Esophagus (tissue), 2 donors: ENCODE measurements at regions not wholly inside any gene's neighbourhood (a gene's known extent, or its start where the extent isn't known, plus 50 kb on each side); places are given as distances from the start of the nearest gene placed in this dataset.

Source experiments
- H3K27ac ChIP-seq, 2 donors: one replicate each; pipeline ENCODE4 v1.5.1; 2013; ENCODE audit warnings: low read depth in 2 of 2, mild to moderate bottlenecking in 2 of 2, inconsistent platforms in 1 of 2, low read length in 1 of 2, moderate library complexity in 1 of 2
- H3K27me3 ChIP-seq, 2 donors: one replicate each; pipeline ENCODE4 v1.6.1; 2013; ENCODE audit warnings: low read length in 2 of 2, control low read depth in 1 of 2, mild to moderate bottlenecking in 1 of 2; ENCODE audit not compliant: insufficient read depth in 2 of 2, control insufficient read depth in 1 of 2
- H3K36me3 ChIP-seq, 2 donors: one replicate each; pipeline ENCODE4 v1.6.1; 2013; ENCODE audit warnings: low read length in 1 of 2; ENCODE audit not compliant: control insufficient read depth in 2 of 2, insufficient read depth in 2 of 2
- H3K4me1 ChIP-seq, 2 donors: one replicate each; pipeline ENCODE4 v1.6.1; 2013; ENCODE audit warnings: low read length in 1 of 2; ENCODE audit not compliant: control insufficient read depth in 2 of 2, insufficient read depth in 2 of 2
- H3K4me3 ChIP-seq, 2 donors: one replicate each; pipeline ENCODE4 v1.5.1; 2013; ENCODE audit warnings: low read length in 2 of 2, mild to moderate bottlenecking in 2 of 2, low read depth in 1 of 2, moderate library complexity in 1 of 2
- H3K9me3 ChIP-seq, 2 donors: one replicate each; pipeline ENCODE4 v1.6.1; 2013; ENCODE audit warnings: mild to moderate bottlenecking in 2 of 2, low read depth in 1 of 2, low read length in 1 of 2, moderate library complexity in 1 of 2; ENCODE audit not compliant: control insufficient read depth in 2 of 2, insufficient read depth in 1 of 2
- WGBS, 2 donors: extraction: QIAGEN DNeasy Blood & Tissue Kit; methylation state at CpG; one replicate each; pipeline ENCODE4 v1.1.7; 2013; 5-methylcytosine and 5-hydroxymethylcytosine counted together
- donor health status: healthy with polysubstance abuse.
- donor health status: Bipolar disorder and iron deficiency.

DNA sequence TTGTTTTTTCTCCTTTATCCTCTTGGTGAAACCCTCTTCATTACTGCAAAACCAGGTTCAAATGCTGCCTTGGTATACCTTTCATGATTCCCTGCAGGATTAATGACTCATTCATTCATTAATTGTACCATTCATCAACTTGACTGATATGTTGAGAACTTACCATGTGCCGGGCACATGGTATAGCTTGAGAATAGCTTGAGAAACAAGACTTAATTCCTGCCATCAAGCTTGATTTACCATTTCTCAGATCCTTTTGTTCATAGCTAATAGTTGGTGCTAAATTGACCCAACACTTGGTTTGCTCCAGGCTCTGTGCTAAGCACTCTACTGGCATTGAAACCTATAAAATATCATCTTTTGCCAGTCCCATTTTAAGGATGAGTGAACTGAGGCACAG lies 165.7 kb downstream of the YIPF5 start:
- Histone ChIP-seq H3K27me3 (no peaks in the 10 kb centered on the region), H3K36me3 (no peaks in the 10 kb centered on the region), H3K4me1 (no peaks in the 10 kb centered on the region), H3K9me3 (no peaks in the 10 kb centered on the region), H3K4me3 (no peak overlapping the region), H3K27ac (no peak overlapping the region)
- 64 to 84% methylated on average over 1 of the region's 1 CpG for WGBS, 2 donors

DNA sequence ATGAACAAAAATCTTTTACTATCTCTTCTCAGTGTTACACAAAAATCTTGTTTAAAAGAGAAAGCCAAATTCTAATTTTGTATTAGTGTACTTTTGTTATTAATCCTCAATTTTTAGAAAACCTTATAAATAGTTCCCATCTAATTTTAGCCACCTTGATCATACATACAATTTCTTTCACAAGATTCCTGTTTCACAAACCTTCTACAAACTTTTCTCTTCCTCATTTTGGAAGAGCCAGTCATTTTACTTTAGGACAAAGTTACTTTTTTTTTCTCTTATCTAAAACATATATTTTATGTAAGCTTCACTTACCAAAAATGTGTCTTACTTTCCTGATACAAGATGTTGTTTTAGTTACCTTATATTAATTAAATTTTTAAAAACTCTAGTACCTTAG lies 161.3 kb downstream of the YIPF5 start:
- Histone ChIP-seq H3K36me3 (no peaks in the 10 kb centered on the region), H3K4me3 (no peak overlapping the region), H3K27ac (no peak overlapping the region)

DNA sequence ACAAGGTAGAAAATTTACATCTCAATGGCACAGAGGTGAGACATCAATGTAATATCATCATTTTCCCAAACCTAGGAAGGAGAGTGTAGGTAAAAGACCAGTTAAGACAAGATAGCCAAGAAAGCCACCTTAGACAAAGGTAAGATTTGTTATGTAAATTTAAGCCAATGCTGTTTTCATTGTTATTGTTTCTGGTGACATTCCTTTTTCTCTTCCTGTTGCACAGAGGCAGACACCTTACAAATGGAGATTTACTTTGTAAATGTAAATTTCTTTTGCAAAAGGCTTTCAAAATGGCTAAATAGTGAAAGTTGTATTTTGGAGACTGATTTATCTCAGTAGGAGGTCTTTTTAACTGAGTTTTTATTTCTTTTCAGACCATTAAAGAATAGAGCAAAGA lies 159.1 kb downstream of the YIPF5 start:
- H3K27ac ChIP-seq = no peak overlapping the region
- no peak overlapping the region for H3K4me3 ChIP-seq

More for the DNA sequence above, 161.3 kb downstream of the YIPF5 start:
- Histone ChIP-seq H3K27me3 (no peaks in the 10 kb centered on the region), H3K9me3 (no peaks in the 10 kb centered on the region), H3K4me1 (no peaks in the 10 kb centered on the region)

DNA sequence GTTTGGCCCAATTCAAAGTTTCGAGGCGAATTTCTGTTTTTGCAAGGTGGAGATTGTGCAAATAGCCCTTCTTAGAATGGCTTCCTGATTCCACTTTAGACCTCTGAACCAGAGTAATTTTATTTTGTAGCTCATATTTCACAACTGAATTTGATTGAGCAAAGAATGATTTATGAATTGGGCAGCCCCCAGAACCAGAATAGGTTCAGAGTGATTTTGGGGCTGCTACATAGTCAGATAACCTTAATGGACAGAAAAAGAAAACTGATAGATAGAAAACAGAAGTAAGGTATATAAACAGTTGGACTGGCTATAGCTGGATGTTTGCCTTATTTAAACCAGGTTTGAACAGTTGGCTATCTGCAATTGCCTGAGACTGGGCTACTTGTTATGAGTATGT lies 156.6 kb downstream of the YIPF5 start:
- H3K9me3 ChIP-seq = no peaks in the 10 kb centered on the region
- H3K4me1 ChIP-seq = no peaks in the 10 kb centered on the region
- no peak overlapping the region for H3K27ac ChIP-seq
- H3K27me3 ChIP-seq = no peaks in the 10 kb centered on the region
- H3K36me3 ChIP-seq = no peaks in the 10 kb centered on the region
- 85 to 96% methylated on average over 2 of the region's 2 CpGs for WGBS, 2 donors
- H3K4me3 ChIP-seq = no peak overlapping the region

More for the DNA sequence above, 159.1 kb downstream of the YIPF5 start:
- no peaks in the 10 kb centered on the region for H3K9me3 ChIP-seq
- no peaks in the 10 kb centered on the region for H3K4me1 ChIP-seq
- H3K27me3 ChIP-seq = no peaks in the 10 kb centered on the region
- no peaks in the 10 kb centered on the region for H3K36me3 ChIP-seq

DNA sequence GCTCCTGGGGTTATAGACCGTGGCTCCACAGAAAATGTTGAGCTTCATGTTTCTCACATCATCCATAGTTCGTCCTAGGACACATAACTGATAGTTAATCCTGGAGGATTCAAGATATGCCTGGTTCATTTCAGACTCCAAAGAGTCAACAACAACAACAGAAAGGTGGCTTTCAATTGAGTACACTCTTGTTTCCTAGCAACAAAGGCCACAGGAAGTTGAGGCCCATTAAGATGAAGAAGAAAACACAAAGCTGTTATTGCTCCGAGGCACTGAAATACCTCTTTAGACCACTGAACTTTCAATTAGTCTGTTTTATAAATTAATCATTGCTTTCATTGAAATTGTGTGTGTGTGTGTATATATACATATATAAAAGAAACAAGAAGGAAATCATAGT lies 154.5 kb downstream of the YIPF5 start:
- no peak overlapping the region for H3K27ac ChIP-seq
- no peaks in the 10 kb centered on the region for H3K36me3 ChIP-seq
- no peak overlapping the region for H3K4me3 ChIP-seq
- WGBS, 2 donors = 61 to 67% methylated on average over 3 of the region's 3 CpGs
- no peaks in the 10 kb centered on the region for H3K4me1 ChIP-seq
- no peaks in the 10 kb centered on the region for H3K9me3 ChIP-seq
- no peaks in the 10 kb centered on the region for H3K27me3 ChIP-seq

DNA sequence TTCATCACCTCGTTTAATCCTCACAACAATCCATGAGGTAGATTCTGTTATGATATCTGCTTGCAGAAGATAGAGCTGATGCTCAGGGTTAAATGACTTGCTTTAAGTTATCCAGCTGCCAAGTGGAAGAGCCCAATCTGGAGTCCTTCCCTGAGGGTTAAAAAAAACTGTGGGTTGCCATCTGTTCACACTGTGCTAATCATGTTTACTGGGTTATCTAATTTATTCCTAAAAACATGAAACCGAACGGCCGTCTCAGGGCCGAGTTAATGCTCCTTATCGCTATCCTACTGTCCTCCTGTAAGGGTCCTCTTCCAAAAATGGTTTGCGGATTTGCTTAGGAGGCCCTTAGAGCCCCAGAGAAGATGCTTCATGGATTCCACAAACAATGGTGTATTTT lies 153.3 kb downstream of the YIPF5 start:
- H3K36me3 ChIP-seq = no peaks in the 10 kb centered on the region
- H3K27ac ChIP-seq = no peak overlapping the region
- WGBS, 2 donors = 89% methylated on average over 7 of the region's 7 CpGs
- H3K4me1 ChIP-seq = no peaks in the 10 kb centered on the region
- H3K9me3 ChIP-seq = no peaks in the 10 kb centered on the region
- H3K4me3 ChIP-seq = no peak overlapping the region
- H3K27me3 ChIP-seq = no peaks in the 10 kb centered on the region

DNA sequence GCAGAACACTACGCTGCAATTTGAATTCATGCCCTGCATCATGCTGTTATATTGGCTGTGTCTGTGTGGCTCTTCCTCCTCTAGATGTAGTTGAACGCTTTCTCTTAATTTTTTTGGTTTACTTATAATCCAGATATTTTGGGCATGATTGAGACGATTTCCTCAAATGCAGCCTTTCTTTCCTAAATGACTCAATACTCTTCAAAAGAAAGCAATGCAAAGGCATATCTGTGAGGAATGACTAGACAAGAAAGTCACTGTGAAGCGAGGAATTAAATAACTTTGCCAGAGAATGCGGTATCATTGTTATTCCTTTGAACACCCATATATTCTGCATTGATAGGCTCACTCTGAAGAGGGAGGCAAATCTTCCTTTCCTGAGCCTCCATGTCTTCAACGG lies 152.8 kb downstream of the YIPF5 start:
- Histone ChIP-seq H3K4me3 (no peak overlapping the region), H3K4me1 (peaks cover 0 to 2% of the 10 kb centered on the region in 2 donors), H3K36me3 (no peaks in the 10 kb centered on the region), H3K27me3 (no peaks in the 10 kb centered on the region), H3K9me3 (peaks cover 0 to 3% of the 10 kb centered on the region in 2 donors), H3K27ac (no peak overlapping the region)
- WGBS, 2 donors = 91 to 93% methylated on average over 6 of the region's 6 CpGs

DNA sequence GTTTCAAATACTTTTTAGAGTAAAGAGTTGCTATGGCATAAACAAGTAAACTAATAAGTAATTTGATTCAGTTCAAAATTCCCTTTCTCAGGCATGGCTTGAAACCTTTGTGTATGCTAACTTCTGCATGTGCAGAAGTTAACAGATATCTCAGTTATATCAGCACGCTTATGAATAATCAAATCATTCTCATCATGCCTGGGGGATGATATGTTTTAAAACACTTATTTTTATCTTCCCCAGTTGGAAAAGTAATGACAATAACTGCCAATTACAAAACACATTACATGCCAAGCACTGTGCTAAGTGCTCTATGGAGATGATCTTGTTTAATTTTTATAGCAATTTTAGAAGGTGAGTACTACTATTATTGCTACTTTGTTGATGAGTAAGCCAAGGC lies 146.4 kb downstream of the YIPF5 start:
- H3K27ac ChIP-seq = no peak overlapping the region
- no peak overlapping the region for H3K4me3 ChIP-seq
- peaks cover 0 to 3% of the 10 kb centered on the region in 2 donors for H3K9me3 ChIP-seq
- WGBS, 2 donors = 81 to 87% methylated on average over 1 of the region's 1 CpG
- no peaks in the 10 kb centered on the region for H3K27me3 ChIP-seq
- H3K36me3 ChIP-seq = no peaks in the 10 kb centered on the region
- H3K4me1 ChIP-seq = peaks cover 0 to 2% of the 10 kb centered on the region in 2 donors

DNA sequence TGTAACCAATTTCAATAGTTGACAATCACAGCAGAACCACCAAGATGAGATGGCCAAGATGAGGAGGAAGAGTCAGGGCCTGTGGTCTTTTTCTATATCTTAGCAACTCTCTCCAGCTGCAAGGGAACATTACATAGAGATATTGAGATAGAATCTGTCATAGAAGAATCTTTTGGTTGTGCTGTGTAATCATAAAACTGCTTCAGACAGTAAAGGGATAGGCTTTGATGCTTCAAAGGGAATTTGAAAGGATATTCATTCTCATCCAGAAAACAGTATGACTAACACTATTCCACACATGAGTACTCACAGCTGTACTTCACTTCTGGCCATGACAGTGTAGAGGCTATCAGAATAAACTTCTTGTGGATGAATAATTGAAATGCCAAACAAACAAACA lies 145.9 kb downstream of the YIPF5 start:
- no peak overlapping the region for H3K27ac ChIP-seq
- H3K27me3 ChIP-seq = no peaks in the 10 kb centered on the region
- H3K9me3 ChIP-seq = peaks cover 0 to 3% of the 10 kb centered on the region in 2 donors
- H3K36me3 ChIP-seq = no peaks in the 10 kb centered on the region
- no peak overlapping the region for H3K4me3 ChIP-seq
- H3K4me1 ChIP-seq = peaks cover 0 to 2% of the 10 kb centered on the region in 2 donors

DNA sequence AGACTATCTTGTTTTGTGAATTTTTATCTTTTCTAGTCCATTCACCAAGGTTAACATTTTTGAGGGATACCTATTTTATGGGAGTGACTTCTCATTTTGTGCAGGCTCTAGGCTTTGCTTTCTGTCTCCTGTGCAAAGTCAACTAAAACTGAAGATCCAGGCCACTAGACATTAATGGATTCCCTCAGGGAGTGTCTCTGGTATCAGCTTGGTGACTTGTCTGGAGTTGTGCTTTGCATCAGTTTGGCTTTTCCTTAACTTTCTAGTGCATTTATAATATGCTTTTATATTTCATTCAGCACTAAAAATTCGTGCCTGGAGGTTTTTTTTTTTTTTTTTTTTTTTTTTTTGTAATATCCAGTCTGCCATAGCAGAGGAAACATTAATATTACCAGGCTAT lies 144.2 kb downstream of the YIPF5 start:
- 41 to 52% methylated on average over 1 of the region's 1 CpG for WGBS, 2 donors
- H3K4me1 ChIP-seq = peaks cover 0 to 2% of the 10 kb centered on the region in 2 donors
- no peaks in the 10 kb centered on the region for H3K36me3 ChIP-seq

More for the DNA sequence above, 144.2 kb downstream of the YIPF5 start:
- no peaks in the 10 kb centered on the region for H3K27me3 ChIP-seq
- peaks cover 0 to 3% of the 10 kb centered on the region in 2 donors for H3K9me3 ChIP-seq
- no peak overlapping the region for H3K27ac ChIP-seq
- H3K4me3 ChIP-seq = no peak overlapping the region
